ENCODE measurements at regions not wholly inside any gene's neighbourhood (a gene's known extent, or its start where the extent isn't known, plus 50 kb on each side); places are given as distances from the start of the nearest gene placed in this dataset.

DNA sequence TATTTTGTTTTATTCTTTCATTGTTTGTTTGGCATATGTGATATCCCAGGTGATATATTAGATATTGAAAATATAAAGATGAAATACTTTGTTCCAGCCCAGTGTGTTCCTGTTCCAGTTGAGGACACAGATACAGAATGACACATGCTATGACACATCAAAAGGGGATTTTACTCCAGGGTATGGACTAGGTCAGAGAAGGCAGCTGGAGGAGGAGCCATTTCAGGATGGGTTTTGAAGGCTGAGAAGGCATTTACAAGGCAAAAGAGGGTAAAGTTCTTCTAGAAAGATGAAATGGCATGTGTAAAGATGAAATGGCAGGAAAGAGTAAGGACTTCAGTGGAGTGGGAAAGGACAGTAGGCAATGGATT, 163.8 kb downstream of the ZIC1 start:
- no peak for TF ChIP-seq EP300 (IDR thresholded peaks at IDR 0.05; ENCODE audit: borderline replicate concordance)
- no peak for TF ChIP-seq TEAD4 (IDR thresholded peaks at IDR 0.05)
- no peak for TF ChIP-seq CREB1 (IDR thresholded peaks at IDR 0.05; ENCODE audit: low read depth)
- no peak for TF ChIP-seq YY1 (IDR thresholded peaks at IDR 0.05; ENCODE audit: low read depth)
- TF ChIP-seq, protein P1, sequence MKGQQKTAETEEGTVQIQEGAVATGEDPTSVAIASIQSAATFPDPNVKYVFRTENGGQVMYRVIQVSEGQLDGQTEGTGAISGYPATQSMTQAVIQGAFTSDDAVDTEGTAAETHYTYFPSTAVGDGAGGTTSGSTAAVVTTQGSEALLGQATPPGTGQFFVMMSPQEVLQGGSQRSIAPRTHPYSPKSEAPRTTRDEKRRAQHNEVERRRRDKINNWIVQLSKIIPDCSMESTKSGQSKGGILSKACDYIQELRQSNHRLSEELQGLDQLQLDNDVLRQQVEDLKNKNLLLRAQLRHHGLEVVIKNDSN (IDR thresholded peaks at IDR 0.05): no peak
- TF ChIP-seq NFIC (IDR thresholded peaks at IDR 0.05): no peak
- TF ChIP-seq, protein P2, sequence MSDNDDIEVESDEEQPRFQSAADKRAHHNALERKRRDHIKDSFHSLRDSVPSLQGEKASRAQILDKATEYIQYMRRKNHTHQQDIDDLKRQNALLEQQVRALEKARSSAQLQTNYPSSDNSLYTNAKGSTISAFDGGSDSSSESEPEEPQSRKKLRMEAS (IDR thresholded peaks at IDR 0.05): no peak
- TF ChIP-seq CEBPB (IDR thresholded peaks at IDR 0.05): no peak
- no peak for TF ChIP-seq TAF1 (IDR thresholded peaks at IDR 0.05; ENCODE audit: low read depth)
- TF ChIP-seq, protein P3, sequence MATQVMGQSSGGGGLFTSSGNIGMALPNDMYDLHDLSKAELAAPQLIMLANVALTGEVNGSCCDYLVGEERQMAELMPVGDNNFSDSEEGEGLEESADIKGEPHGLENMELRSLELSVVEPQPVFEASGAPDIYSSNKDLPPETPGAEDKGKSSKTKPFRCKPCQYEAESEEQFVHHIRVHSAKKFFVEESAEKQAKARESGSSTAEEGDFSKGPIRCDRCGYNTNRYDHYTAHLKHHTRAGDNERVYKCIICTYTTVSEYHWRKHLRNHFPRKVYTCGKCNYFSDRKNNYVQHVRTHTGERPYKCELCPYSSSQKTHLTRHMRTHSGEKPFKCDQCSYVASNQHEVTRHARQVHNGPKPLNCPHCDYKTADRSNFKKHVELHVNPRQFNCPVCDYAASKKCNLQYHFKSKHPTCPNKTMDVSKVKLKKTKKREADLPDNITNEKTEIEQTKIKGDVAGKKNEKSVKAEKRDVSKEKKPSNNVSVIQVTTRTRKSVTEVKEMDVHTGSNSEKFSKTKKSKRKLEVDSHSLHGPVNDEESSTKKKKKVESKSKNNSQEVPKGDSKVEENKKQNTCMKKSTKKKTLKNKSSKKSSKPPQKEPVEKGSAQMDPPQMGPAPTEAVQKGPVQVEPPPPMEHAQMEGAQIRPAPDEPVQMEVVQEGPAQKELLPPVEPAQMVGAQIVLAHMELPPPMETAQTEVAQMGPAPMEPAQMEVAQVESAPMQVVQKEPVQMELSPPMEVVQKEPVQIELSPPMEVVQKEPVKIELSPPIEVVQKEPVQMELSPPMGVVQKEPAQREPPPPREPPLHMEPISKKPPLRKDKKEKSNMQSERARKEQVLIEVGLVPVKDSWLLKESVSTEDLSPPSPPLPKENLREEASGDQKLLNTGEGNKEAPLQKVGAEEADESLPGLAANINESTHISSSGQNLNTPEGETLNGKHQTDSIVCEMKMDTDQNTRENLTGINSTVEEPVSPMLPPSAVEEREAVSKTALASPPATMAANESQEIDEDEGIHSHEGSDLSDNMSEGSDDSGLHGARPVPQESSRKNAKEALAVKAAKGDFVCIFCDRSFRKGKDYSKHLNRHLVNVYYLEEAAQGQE (IDR thresholded peaks at IDR 0.05; ENCODE audit: low read depth): no peak
- TF ChIP-seq RAD21 (IDR thresholded peaks at IDR 0.05; ENCODE audit: low read depth): no peak
- no peak for TF ChIP-seq EGR1 (IDR thresholded peaks at IDR 0.05)
- TF ChIP-seq ZBTB7A (IDR thresholded peaks at IDR 0.05; ENCODE audit: low read depth): no peak
